ENCODE measurements at regions not wholly inside any gene's neighbourhood (a gene's known extent, or its start where the extent isn't known, plus 50 kb on each side); places are given as distances from the start of the nearest gene placed in this dataset.

DNA sequence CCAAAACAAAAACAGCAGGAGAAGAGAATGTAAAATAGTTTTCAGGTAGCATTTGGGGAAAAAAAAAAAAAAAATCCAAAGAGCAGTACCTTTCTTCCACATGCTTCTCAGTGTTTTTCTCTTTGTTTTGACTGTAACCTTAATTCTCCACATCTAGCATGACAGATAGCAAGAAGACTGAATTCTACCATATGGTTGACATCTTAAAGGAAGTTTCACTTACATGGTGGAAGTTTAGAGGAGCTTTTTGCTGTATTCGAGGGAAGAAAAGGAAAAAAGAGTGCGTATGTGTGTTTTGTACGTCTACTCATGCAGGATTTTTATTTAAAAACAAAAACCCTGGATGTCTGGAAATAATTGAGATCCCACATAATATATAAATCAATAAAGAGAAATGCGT is 604.8 kb downstream of the CCDC171 start:
- H3K27me3 Mint-ChIP-seq (ENCODE audit: low read depth): peaks cover 33% of the 10 kb centered on the region
- Histone ChIP-seq H3K9me3 (ENCODE audit: control insufficient read depth, low read depth, low read length) (no peaks in the 10 kb centered on the region), H3K79me1 (ENCODE audit: insufficient read depth, low read depth, low read length, poor library complexity, severe bottlenecking) (no peaks in the 10 kb centered on the region), H3K18ac (ENCODE audit: insufficient read length, low read depth, low read length) (no peak overlapping the region), H3K23ac (ENCODE audit: insufficient read length, low read depth, low read length) (no peak overlapping the region), H3K56ac (ENCODE audit: insufficient read length, low read depth, low read length) (no peak overlapping the region), H3K4me2 (ENCODE audit: insufficient read depth, insufficient read length, low read length) (no peak overlapping the region), H3K23me2 (ENCODE audit: insufficient read length, low read depth, low read length, poor library complexity, severe bottlenecking) (no peaks in the 10 kb centered on the region), H2BK20ac (ENCODE audit: low read depth, low read length, poor library complexity, severe bottlenecking) (no peak overlapping the region), H2BK5ac (ENCODE audit: insufficient read length, low read length) (no peak overlapping the region), H4K20me1 (ENCODE audit: control insufficient read depth, insufficient read depth, insufficient read length) (no peaks in the 10 kb centered on the region), H3K79me2 (ENCODE audit: insufficient read depth, low read length) (no peaks in the 10 kb centered on the region), H3K4ac (ENCODE audit: low read depth, low read length) (no peak overlapping the region), H4K91ac (ENCODE audit: insufficient read length, low read depth, low read length) (no peak overlapping the region), H3K4me1 (ENCODE audit: insufficient read depth, low read length) (no peaks in the 10 kb centered on the region), H3K27me3 (ENCODE audit: insufficient read depth, low read length) (no peaks in the 10 kb centered on the region; the same call in 1 of the 2 replicates), H2BK120ac (ENCODE audit: low read depth, low read length, poor library complexity, severe bottlenecking) (no peak overlapping the region), H3T11ph (ENCODE audit: low read length) (no peak overlapping the region), H2AFZ (ENCODE audit: low read length) (no peak overlapping the region), H2AK5ac (ENCODE audit: insufficient read length, low read length) (no peak overlapping the region), H3K9ac (ENCODE audit: extremely low read depth, insufficient read length, low read length) (no peak overlapping the region), H2BK15ac (ENCODE audit: low read depth, low read length) (no peak overlapping the region), H4K8ac (replicated peaks; ENCODE audit: insufficient read length, low read depth, low read length) (no peak overlapping the region), H2BK12ac (ENCODE audit: insufficient read length, low read depth, low read length) (no peak overlapping the region), H4K5ac (ENCODE audit: insufficient read length, low read depth, low read length) (no peak overlapping the region), H3K14ac (ENCODE audit: insufficient read depth, low read length) (no peak overlapping the region), H3K27ac (ENCODE audit: insufficient read length, low read depth, low read length) (no peak overlapping the region)
- no CpG with 5 or more reads among the region's 4 CpGs for WGBS (ENCODE audit: extremely low coverage, insufficient read length, low lambda C conversion rate)
- H3K36me3 Mint-ChIP-seq (ENCODE audit: insufficient read depth in 1 of 3, low read depth in 3 of 3): no peaks in the 10 kb centered on the region
- peaks cover 8 to 23% of the 10 kb centered on the region in 2 experiments for H3K4me1 Mint-ChIP-seq
- H3K4me3 Mint-ChIP-seq: no peak overlapping the region
- TF ChIP-seq, protein P1, sequence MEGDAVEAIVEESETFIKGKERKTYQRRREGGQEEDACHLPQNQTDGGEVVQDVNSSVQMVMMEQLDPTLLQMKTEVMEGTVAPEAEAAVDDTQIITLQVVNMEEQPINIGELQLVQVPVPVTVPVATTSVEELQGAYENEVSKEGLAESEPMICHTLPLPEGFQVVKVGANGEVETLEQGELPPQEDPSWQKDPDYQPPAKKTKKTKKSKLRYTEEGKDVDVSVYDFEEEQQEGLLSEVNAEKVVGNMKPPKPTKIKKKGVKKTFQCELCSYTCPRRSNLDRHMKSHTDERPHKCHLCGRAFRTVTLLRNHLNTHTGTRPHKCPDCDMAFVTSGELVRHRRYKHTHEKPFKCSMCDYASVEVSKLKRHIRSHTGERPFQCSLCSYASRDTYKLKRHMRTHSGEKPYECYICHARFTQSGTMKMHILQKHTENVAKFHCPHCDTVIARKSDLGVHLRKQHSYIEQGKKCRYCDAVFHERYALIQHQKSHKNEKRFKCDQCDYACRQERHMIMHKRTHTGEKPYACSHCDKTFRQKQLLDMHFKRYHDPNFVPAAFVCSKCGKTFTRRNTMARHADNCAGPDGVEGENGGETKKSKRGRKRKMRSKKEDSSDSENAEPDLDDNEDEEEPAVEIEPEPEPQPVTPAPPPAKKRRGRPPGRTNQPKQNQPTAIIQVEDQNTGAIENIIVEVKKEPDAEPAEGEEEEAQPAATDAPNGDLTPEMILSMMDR (conservative IDR thresholded peaks at IDR 0.05): no peak
- no peaks in the 10 kb centered on the region for H3K9me3 Mint-ChIP-seq
- no peak overlapping the region for H3K27ac Mint-ChIP-seq
- DNase-seq: no peak
